Activated CD8-positive, alpha-beta memory T cell treated with anti-CD3 and anti-CD28 coated beads, Interleukin-2, amount 10 ng/mL, durations not matched to agents 7 days and 5 days (primary cell): ENCODE measurements at regions not wholly inside any gene's neighbourhood (a gene's known extent, or its start where the extent isn't known, plus 50 kb on each side); places are given as distances from the start of the nearest gene placed in this dataset.
"Not testable (repeated sequence)": the region's sequence is repeated elsewhere in the genome, so short reads cannot be mapped to it uniquely, and the experiment has no call there.

Source experiments
- ATAC-seq: fragments of 150-1000 bp; cut with Tn5 transposase; one replicate; pipeline ENCODE4 v1.10.0; 2021; ENCODE audit warnings: moderate library complexity
- CTCF ChIA-PET: fragments of 350-600 bp; sonication (Branson Sonifier 250); formaldehyde crosslinking; loops from one replicate; lab custom pipeline; 2021; ENCODE audit warnings: antibody characterized with exemption; lab: Charles Lee
- DNase-seq: peaks from one replicate; pipeline ENCODE4 v3.0.0-alpha.2; 2020
- H3K27ac Mint-ChIP-seq: one replicate; pipeline ENCODE4 v1.8.0; 2021; ENCODE audit warnings: mild to moderate bottlenecking, mixed read lengths
- H3K27me3 Mint-ChIP-seq: one replicate; pipeline ENCODE4 v1.8.0; 2021; ENCODE audit warnings: mixed read lengths
- H3K36me3 Mint-ChIP-seq: one replicate; pipeline ENCODE4 v1.8.0; 2021; ENCODE audit warnings: mild to moderate bottlenecking, mixed read lengths
- H3K4me1 Mint-ChIP-seq: one replicate; pipeline ENCODE4 v1.8.0; 2021; ENCODE audit warnings: mixed read lengths
- H3K4me3 Mint-ChIP-seq: one replicate; pipeline ENCODE4 v1.8.0; 2021; ENCODE audit warnings: mild to moderate bottlenecking, moderate library complexity, mixed read lengths
- H3K9me3 Mint-ChIP-seq: one replicate; pipeline ENCODE4 v1.8.0; 2022; ENCODE audit warnings: low read depth, mixed read lengths

DNA sequence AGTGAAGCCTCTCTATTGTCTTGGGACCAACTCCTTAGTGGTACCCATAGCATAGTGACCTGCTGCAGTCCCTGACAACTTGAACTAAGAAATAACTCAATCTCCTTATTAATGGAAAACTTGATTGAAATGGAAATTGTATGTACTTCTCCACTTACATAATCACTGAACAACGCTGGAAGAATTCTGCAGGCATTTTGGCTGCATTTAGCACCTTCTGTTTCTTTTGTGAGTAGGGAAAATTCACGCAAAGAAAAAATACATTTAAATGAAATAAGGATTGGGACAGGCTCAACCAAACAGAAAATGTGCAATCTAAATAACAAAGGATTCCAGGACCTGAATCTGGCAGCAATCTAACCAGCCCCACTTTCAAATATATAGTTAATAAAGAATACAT lies 126.9 kb upstream of the GHITM start:
- Mint-ChIP-seq H3K27me3 (peaks cover 2% of the 10 kb centered on the region), H3K4me3 (no peak overlapping the region), H3K9me3 (no peaks in the 10 kb centered on the region), H3K4me1 (peaks cover 6% of the 10 kb centered on the region), H3K27ac (no peak overlapping the region), H3K36me3 (no peaks in the 10 kb centered on the region)
- CTCF ChIA-PET, result interaction anchor here (1.0 kb wide), 1 partner anchor 14 kb away, joined by 3 read pairs; no protein-coding TSS in a partner anchor
- no peak for DNase-seq
- no peak for ATAC-seq

GRCh38 chr10:84012831-84013458 lies 126.4 kb upstream of the GHITM start:
- CTCF ChIA-PET, result interaction anchor here (0.6 to 1.0 kb wide), 2 partner anchors 13 to 43 kb away, joined by 3 read pairs; no protein-coding TSS in a partner anchor
- H3K27ac Mint-ChIP-seq, result no peak overlapping the region

GRCh38 chr10:84015877-84016595 lies 123.3 kb upstream of the GHITM start:
- peaks cover 6% of the 10 kb centered on the region for H3K4me1 Mint-ChIP-seq
- H3K9me3 Mint-ChIP-seq, result no peaks in the 10 kb centered on the region
- CTCF ChIA-PET, result interaction anchor here (0.7 to 1.5 kb wide), 2 partner anchors 11 to 20 kb away, joined by 3 to 7 read pairs; no protein-coding TSS in a partner anchor
- H3K27ac Mint-ChIP-seq, result no peak overlapping the region
- H3K27me3 Mint-ChIP-seq, result no peaks in the 10 kb centered on the region
- no peaks in the 10 kb centered on the region for H3K36me3 Mint-ChIP-seq
- no peak overlapping the region for H3K4me3 Mint-ChIP-seq
- no peak for ATAC-seq
- no peak for DNase-seq

More at GRCh38 chr10:84012831-84013458, 126.4 kb upstream of the GHITM start:
- no peaks in the 10 kb centered on the region for H3K9me3 Mint-ChIP-seq
- no peaks in the 10 kb centered on the region for H3K36me3 Mint-ChIP-seq
- DNase-seq, result peak; percentile 43
- H3K4me1 Mint-ChIP-seq, result peaks cover 6% of the 10 kb centered on the region
- H3K4me3 Mint-ChIP-seq, result no peak overlapping the region
- peaks cover 2% of the 10 kb centered on the region for H3K27me3 Mint-ChIP-seq
- ATAC-seq, result no peak

GRCh38 chr10:84018826-84019225 lies 120.5 kb upstream of the GHITM start:
- Mint-ChIP-seq H3K27me3 (no peaks in the 10 kb centered on the region), H3K36me3 (no peaks in the 10 kb centered on the region), H3K4me3 (no peak overlapping the region), H3K27ac (no peak overlapping the region), H3K9me3 (no peaks in the 10 kb centered on the region), H3K4me1 (no peaks in the 10 kb centered on the region)
- DNase-seq (no peak), ATAC-seq (no peak)
- CTCF ChIA-PET, result no interaction called here

DNA sequence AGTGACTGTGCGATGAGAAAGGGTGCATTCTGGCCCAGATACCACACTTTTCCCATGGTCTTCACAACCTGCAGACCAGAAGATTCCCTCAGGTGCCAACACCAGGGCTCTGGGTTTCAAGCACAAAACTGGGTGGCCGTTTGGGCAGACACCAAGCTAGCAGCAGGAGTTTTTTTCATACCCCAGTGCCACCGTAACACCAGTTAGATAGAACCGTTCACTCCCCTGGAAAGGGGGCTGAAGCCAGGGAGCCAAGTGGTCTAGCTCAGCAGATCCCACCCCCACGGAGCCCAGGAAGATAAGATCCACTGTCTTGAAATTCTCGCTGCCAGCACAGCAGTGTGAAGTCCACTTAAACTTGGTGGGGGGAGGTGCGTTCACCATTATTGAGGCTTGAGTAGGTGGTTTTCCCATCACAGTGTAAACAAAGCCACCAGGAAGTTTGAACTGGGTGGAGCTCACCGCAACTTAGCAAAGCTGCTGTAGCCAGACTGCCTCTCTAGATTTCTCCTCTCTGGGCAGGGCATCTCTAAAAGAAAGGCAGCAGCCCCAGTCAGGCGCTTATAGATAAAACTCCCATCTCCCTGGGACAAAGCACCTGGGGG lies 119.4 kb upstream of the GHITM start:
- CTCF ChIA-PET, H3K36me3 Mint-ChIP-seq, H3K9me3 Mint-ChIP-seq, H3K4me3 Mint-ChIP-seq, H3K27me3 Mint-ChIP-seq, DNase-seq, H3K4me1 Mint-ChIP-seq, H3K27ac Mint-ChIP-seq, ATAC-seq: not testable (repeated sequence)

GRCh38 chr10:84026821-84027257 lies 112.5 kb upstream of the GHITM start:
- no peaks in the 10 kb centered on the region for H3K27me3 Mint-ChIP-seq
- no peaks in the 10 kb centered on the region for H3K9me3 Mint-ChIP-seq
- DNase-seq, result no peak
- H3K4me3 Mint-ChIP-seq, result no peak overlapping the region
- CTCF ChIA-PET, result interaction anchor here (0.8 to 0.9 kb wide), 4 partner anchors 8 to 30 kb away, joined by 3 to 7 read pairs (median 4); no protein-coding TSS in a partner anchor
- H3K27ac Mint-ChIP-seq, result no peak overlapping the region
- no peaks in the 10 kb centered on the region for H3K4me1 Mint-ChIP-seq
- ATAC-seq, result no peak
- H3K36me3 Mint-ChIP-seq, result no peaks in the 10 kb centered on the region

- no peak for DNase-seq
- no peak for ATAC-seq
- H3K4me3 Mint-ChIP-seq, result no peak overlapping the region
- H3K9me3 Mint-ChIP-seq, result no peaks in the 10 kb centered on the region
- no peaks in the 10 kb centered on the region for H3K4me1 Mint-ChIP-seq
- no peak overlapping the region for H3K27ac Mint-ChIP-seq
- no peaks in the 10 kb centered on the region for H3K27me3 Mint-ChIP-seq
- CTCF ChIA-PET, result no interaction called here
- no peaks in the 10 kb centered on the region for H3K36me3 Mint-ChIP-seq
Observed at GRCh38 chr10:84029840-84030239, 109.5 kb upstream of the GHITM start.

DNA sequence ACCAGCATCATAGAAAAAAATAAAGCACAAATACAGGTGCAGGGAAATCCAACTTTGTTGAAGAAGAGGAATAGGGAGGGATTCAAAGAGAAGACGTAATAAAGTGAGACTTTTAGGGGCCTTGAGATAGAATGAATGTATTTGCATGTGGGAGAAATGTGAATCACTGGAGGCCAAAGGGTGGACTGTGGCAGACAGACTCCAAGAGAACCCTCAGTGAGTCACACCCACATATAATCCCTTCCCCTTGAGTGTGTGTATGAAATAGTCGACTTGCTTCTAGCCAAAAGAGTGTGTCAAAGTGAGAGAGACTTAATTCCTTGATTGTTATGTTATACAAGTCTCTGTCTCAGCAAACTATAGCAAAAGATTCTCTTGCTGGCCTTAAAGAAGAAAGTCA lies 101.3 kb upstream of the GHITM start:
- H3K9me3 Mint-ChIP-seq, result no peaks in the 10 kb centered on the region
- H3K4me3 Mint-ChIP-seq, result no peak overlapping the region
- H3K27me3 Mint-ChIP-seq, result no peaks in the 10 kb centered on the region
- DNase-seq (no peak), ATAC-seq (no peak)
- H3K27ac Mint-ChIP-seq, result no peak overlapping the region
- H3K4me1 Mint-ChIP-seq, result no peaks in the 10 kb centered on the region
- H3K36me3 Mint-ChIP-seq, result no peaks in the 10 kb centered on the region
- CTCF ChIA-PET, result no interaction called here

DNA sequence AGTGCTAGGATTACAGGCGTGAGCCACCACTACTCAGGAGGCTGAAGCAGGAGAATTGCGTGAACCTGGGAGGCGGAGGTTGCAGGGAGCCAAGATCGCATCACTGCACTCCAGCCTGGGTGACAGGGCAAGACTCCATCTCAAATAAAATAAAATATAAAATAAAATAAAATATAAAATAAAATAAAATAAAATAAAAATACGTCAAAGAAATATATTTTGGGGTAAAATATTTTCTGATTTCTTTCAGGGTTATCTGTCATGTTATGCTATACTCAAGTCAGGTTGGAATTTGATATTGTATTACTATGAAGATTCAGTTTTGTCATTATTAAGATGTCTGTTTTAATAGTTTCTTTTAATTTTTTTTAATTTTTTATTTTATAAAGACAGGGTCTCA lies 99.4 kb upstream of the GHITM start:
- Mint-ChIP-seq H3K4me1 (no peaks in the 10 kb centered on the region), H3K36me3 (no peaks in the 10 kb centered on the region), H3K27ac (no peak overlapping the region), H3K27me3 (no peaks in the 10 kb centered on the region), H3K9me3 (no peaks in the 10 kb centered on the region), H3K4me3 (no peak overlapping the region)
- ATAC-seq (no peak), DNase-seq (no peak)
- CTCF ChIA-PET, result no interaction called here

DNA sequence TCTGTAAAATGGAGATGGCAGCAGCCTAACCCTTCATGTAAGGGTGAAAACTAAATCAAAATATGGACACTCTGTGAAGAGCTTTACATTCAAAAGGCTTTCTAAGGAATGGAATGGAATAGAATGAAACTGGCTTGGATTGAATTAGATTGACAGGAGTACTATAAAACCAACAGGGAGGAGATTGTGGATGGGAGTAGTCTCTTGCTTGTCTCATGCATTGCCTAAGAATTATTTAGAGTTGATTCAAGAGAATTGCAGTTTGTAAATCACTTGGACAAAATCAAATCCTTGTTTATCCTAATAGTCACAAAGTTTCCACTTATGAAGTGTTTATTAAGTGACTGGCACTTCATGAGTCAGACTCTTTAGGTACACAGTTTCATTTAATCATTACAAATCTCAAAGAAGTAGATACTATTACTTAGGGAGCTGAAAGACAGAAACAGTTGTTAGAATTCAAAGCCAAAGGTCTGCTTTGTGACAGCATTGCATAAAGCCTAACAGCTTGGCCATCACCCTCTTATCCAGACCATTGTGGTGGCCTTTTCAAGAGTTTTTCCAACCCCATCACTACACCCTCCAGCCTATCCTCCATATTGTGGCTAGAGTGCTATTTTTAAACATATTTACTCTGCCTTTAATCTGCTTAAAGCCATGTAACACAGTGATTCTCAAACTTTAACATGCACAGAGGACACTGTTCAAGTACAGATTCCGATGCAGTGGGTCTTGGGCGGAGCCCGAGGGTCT lies 91.9 kb upstream of the GHITM start:
- Mint-ChIP-seq H3K9me3 (peaks cover 2% of the 10 kb centered on the region), H3K4me1 (no peaks in the 10 kb centered on the region), H3K36me3 (no peaks in the 10 kb centered on the region), H3K27ac (no peak overlapping the region), H3K4me3 (no peak overlapping the region), H3K27me3 (peaks cover 7% of the 10 kb centered on the region)
- no peak for ATAC-seq
- no peak for DNase-seq
- CTCF ChIA-PET, result interaction anchor here (0.7 kb wide), 1 partner anchor 44 kb away, joined by 3 read pairs; no protein-coding TSS in a partner anchor

DNA sequence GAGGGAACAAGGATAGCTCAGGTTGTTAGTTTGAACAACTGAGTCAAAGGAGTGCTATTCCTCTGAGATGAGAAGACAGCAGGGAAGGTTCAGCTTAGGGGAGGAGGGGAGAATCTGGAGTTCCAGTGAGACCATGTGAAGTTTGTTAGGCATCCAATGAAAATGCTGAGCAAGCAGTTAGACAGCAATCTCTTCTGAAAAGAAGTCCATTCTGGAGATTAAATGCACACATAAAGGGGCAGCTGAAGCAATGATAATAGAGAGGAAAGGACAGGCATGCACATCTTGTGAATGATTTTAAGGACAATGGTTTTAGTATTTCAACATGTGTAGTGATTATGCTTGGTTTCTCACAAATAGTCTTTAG lies 89.7 kb upstream of the GHITM start:
- Mint-ChIP-seq H3K4me1 (no peaks in the 10 kb centered on the region), H3K4me3 (no peak overlapping the region), H3K27ac (no peak overlapping the region), H3K36me3 (no peaks in the 10 kb centered on the region), H3K9me3 (peaks cover 2% of the 10 kb centered on the region), H3K27me3 (peaks cover 7% of the 10 kb centered on the region)
- ATAC-seq (no peak), DNase-seq (no peak)
- CTCF ChIA-PET, result interaction anchor here (0.9 kb wide), 1 partner anchor 11 kb away, joined by 3 read pairs; no protein-coding TSS in a partner anchor

GRCh38 chr10:84053626-84054025 lies 85.7 kb upstream of the GHITM start:
- no peaks in the 10 kb centered on the region for H3K4me1 Mint-ChIP-seq
- H3K36me3 Mint-ChIP-seq, result no peaks in the 10 kb centered on the region
- no peaks in the 10 kb centered on the region for H3K9me3 Mint-ChIP-seq
- no peak overlapping the region for H3K27ac Mint-ChIP-seq
- CTCF ChIA-PET, result no interaction called here
- ATAC-seq (no peak), DNase-seq (no peak)
- peaks cover 12% of the 10 kb centered on the region for H3K27me3 Mint-ChIP-seq
- no peak overlapping the region for H3K4me3 Mint-ChIP-seq

DNA sequence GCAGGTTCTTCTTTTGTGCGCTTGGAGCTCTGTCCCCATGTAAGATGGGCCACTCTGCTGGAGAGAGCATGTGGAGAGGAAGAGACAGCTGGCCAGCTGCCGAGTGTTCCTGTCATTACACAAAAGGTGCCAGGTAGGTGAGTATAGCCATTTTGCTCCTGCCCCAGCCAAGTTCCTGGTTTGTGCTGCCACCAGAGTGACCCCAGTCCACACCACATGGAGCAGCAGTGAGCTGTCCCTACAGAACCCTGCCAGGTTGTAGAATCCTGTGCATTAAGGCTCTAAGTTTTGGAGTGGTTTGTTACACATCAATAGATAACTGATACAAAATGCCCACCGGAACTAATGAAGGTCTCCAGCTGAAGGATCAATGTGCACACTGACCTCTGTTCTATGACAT lies 84.6 kb upstream of the GHITM start:
- no peaks in the 10 kb centered on the region for H3K36me3 Mint-ChIP-seq
- H3K4me1 Mint-ChIP-seq, result no peaks in the 10 kb centered on the region
- peaks cover 8% of the 10 kb centered on the region for H3K27me3 Mint-ChIP-seq
- H3K9me3 Mint-ChIP-seq, result no peaks in the 10 kb centered on the region
- DNase-seq, result no peak
- H3K27ac Mint-ChIP-seq, result no peak overlapping the region
- H3K4me3 Mint-ChIP-seq, result no peak overlapping the region
- ATAC-seq, result no peak
- CTCF ChIA-PET, result no interaction called here
